H1 (cell line): ENCODE measurements at regions not wholly inside any gene's neighbourhood (a gene's known extent, or its start where the extent isn't known, plus 50 kb on each side); places are given as distances from the start of the nearest gene placed in this dataset.

ENCODE experiments used
- CTCF ChIA-PET: fragments of 300-600 bp; sonication (Branson Sonifier 250); formaldehyde crosslinking; loops from one replicate; lab custom pipeline; 2021; ENCODE audit not compliant: partially characterized antibody; lab: Charles Lee
- POLR2A ChIA-PET: fragments of 300-600 bp; sonication (Branson Sonifier 250); formaldehyde crosslinking; loops from one replicate; lab custom pipeline; 2021; ENCODE audit warnings: inconsistent platforms; ENCODE audit not compliant: partially characterized antibody; lab: Charles Lee
- DNase-seq, 2 experiments: peaks; one replicate each; pipeline versions ENCODE4 v3.0.0 to v3.0.0-alpha.2; 2010 to 2022; ENCODE audit warnings: low spot score in 2 of 2, low read depth in 1 of 2, mixed read lengths in 1 of 2
- FAIRE-seq: peaks from 2 replicates; lab custom pipeline; 2011; peaks lifted over from hg19 to GRCh38; lab: Jason Lieb, UNC
- H2AFZ ChIP-seq: 2 replicates; pipeline ENCODE4 v1.8.1; 2012; ENCODE audit warnings: low read length, inconsistent platforms
- H2AK5ac ChIP-seq: 2 replicates; pipeline ENCODE4 v1.6.1; 2013; ENCODE audit warnings: low read depth, low read length
- H2BK120ac ChIP-seq: replicated peaks from 2 replicates; pipeline ENCODE3; 2013; ENCODE audit warnings: low read depth, low read length, inconsistent platforms
- H2BK12ac ChIP-seq: 2 replicates; pipeline ENCODE4 v1.6.1; 2013; ENCODE audit warnings: low read depth, low read length
- H2BK15ac ChIP-seq: 2 replicates; pipeline ENCODE4 v1.6.1; 2013; ENCODE audit warnings: low read length
- H2BK20ac ChIP-seq: 2 replicates; pipeline ENCODE4 v1.6.1; 2013; ENCODE audit warnings: low read length
- H2BK5ac ChIP-seq: 2 replicates; pipeline ENCODE4 v1.6.1; 2013; ENCODE audit warnings: low read depth, low read length
- H3K14ac ChIP-seq: 2 replicates; pipeline ENCODE4 v1.6.1; 2013; ENCODE audit warnings: inconsistent platforms; ENCODE audit not compliant: insufficient read length
- H3K18ac ChIP-seq: 2 replicates; pipeline ENCODE4 v1.6.1; 2013; ENCODE audit warnings: low read length; ENCODE audit errors: extremely low read depth
- H3K23ac ChIP-seq: 2 replicates; pipeline ENCODE4 v1.6.1; 2013; ENCODE audit warnings: inconsistent platforms; ENCODE audit not compliant: insufficient read length
- H3K23me2 ChIP-seq: 2 replicates; pipeline ENCODE4 v1.6.1; 2013; ENCODE audit warnings: low read depth, low read length
- H3K27ac ChIP-seq: 2 replicates; pipeline ENCODE4 v1.6.1; 2011; ENCODE audit warnings: low read depth, low read length, inconsistent platforms
- H3K27me3 ChIP-seq, 4 experiments: replicated peaks in 1 of 4; 1 replicate in 1 of 4; 2 replicates in 3 of 4; pipeline versions ENCODE4 v1.6.1 to v1.8.1; 2011 to 2013; ENCODE audit warnings: low read length in 3 of 4, mild to moderate bottlenecking in 3 of 4, inconsistent platforms in 2 of 4, mixed read lengths in 2 of 4, moderate library complexity in 1 of 4; ENCODE audit not compliant: control insufficient read depth in 3 of 4, insufficient read depth in 3 of 4; ENCODE audit errors: extremely low read depth in 1 of 4
- H3K36me3 ChIP-seq, 4 experiments: 2 replicates each; pipeline versions ENCODE4 v1.6.1 to v1.8.1; 2011 to 2013; ENCODE audit warnings: mild to moderate bottlenecking in 4 of 4, low read length in 3 of 4, moderate library complexity in 2 of 4, control low read depth in 1 of 4, inconsistent platforms in 1 of 4; ENCODE audit not compliant: insufficient read depth in 4 of 4, control insufficient read depth in 2 of 4
- H3K4ac ChIP-seq: replicated peaks from 2 replicates; pipeline ENCODE3; 2013; ENCODE audit warnings: low read length, low read depth, mixed read lengths, inconsistent platforms; ENCODE audit not compliant: insufficient read length
- H3K4me1 ChIP-seq, 4 experiments: replicated peaks in 1 of 4; 1 replicate in 1 of 4; 2 replicates in 3 of 4; pipeline versions ENCODE4 v1.6.1 to v1.8.1; 2011 to 2013; ENCODE audit warnings: low read length in 3 of 4, inconsistent platforms in 2 of 4, mixed read lengths in 1 of 4; ENCODE audit not compliant: insufficient read depth in 4 of 4, control insufficient read depth in 3 of 4
- H3K4me2 ChIP-seq, 2 experiments: 2 replicates each; pipeline versions ENCODE4 v1.6.1 to v1.8.1; 2011 to 2013; ENCODE audit warnings: low read depth in 2 of 2, low read length in 2 of 2, control low read depth in 1 of 2, inconsistent platforms in 1 of 2, mild to moderate bottlenecking in 1 of 2; ENCODE audit not compliant: insufficient read depth in 1 of 2
- H3K4me3 ChIP-seq, 4 experiments: fragments of 200-600, 300-600 bp in 1 of 4; sonication (generic), shearing (Covaris generic), sonication (Bioruptor Twin) in 1 of 4; 2 replicates each; pipeline versions ENCODE4 v1.5.1 to v1.8.1; 2011 to 2016; ENCODE audit warnings: low read length in 4 of 4, low read depth in 3 of 4, control low read depth in 2 of 4, inconsistent platforms in 2 of 4, mild to moderate bottlenecking in 2 of 4, mixed read lengths in 1 of 4, moderate library complexity in 1 of 4; ENCODE audit not compliant: insufficient read depth in 2 of 4; ENCODE audit errors: extremely low read depth in 1 of 4
- H3K56ac ChIP-seq: replicated peaks from 2 replicates; pipeline ENCODE3; 2013; ENCODE audit warnings: low read depth, mild to moderate bottlenecking, mixed read lengths, low read length, inconsistent platforms; ENCODE audit not compliant: insufficient read length
- H3K79me1 ChIP-seq: 2 replicates; pipeline ENCODE4 v1.6.1; 2013; ENCODE audit warnings: low read depth, low read length, control low read depth
- H3K79me2 ChIP-seq, 2 experiments: 2 replicates each; pipeline versions ENCODE4 v1.6.1 to v1.8.1; 2012 to 2013; ENCODE audit warnings: low read length in 2 of 2, mild to moderate bottlenecking in 2 of 2, inconsistent platforms in 1 of 2; ENCODE audit not compliant: insufficient read depth in 2 of 2, control insufficient read depth in 1 of 2
- H3K9ac ChIP-seq, 4 experiments: replicated peaks in 1 of 4; 1 replicate in 1 of 4; 2 replicates in 3 of 4; pipeline versions ENCODE4 v1.6.1 to v1.8.1; 2011 to 2013; ENCODE audit warnings: low read depth in 3 of 4, low read length in 3 of 4, control low read depth in 2 of 4, mild to moderate bottlenecking in 2 of 4, moderate library complexity in 2 of 4, inconsistent platforms in 1 of 4; ENCODE audit errors: extremely low read depth in 1 of 4
- H3K9me3 ChIP-seq, 2 experiments: 2 replicates each; pipeline versions ENCODE4 v1.6.1 to v1.8.1; 2012 to 2013; ENCODE audit warnings: mild to moderate bottlenecking in 2 of 2, moderate library complexity in 2 of 2, control low read depth in 1 of 2, inconsistent platforms in 1 of 2, low read depth in 1 of 2, low read length in 1 of 2, mixed read lengths in 1 of 2; ENCODE audit not compliant: insufficient read depth in 2 of 2
- H4K20me1 ChIP-seq, 2 experiments: replicated peaks in 1 of 2; 2 replicates each; pipeline versions ENCODE3 to v1.8.1; 2011 to 2013; ENCODE audit warnings: inconsistent platforms in 2 of 2, low read length in 2 of 2, mild to moderate bottlenecking in 1 of 2; ENCODE audit not compliant: insufficient read depth in 2 of 2, control insufficient read depth in 1 of 2
- H4K5ac ChIP-seq: 2 replicates; pipeline ENCODE4 v1.6.1; 2013; ENCODE audit warnings: low read length, low read depth, mixed read lengths, inconsistent platforms; ENCODE audit not compliant: insufficient read length
- H4K8ac ChIP-seq: 2 replicates; pipeline ENCODE4 v1.8.0; 2013; ENCODE audit warnings: mild to moderate bottlenecking, moderate library complexity, low read length, inconsistent platforms; ENCODE audit not compliant: insufficient read depth; ENCODE audit errors: extremely low read depth
- H4K91ac ChIP-seq: replicated peaks from 2 replicates; pipeline ENCODE3; 2013; ENCODE audit warnings: low read length, mixed read lengths, inconsistent platforms; ENCODE audit not compliant: insufficient read length
- BACH1 ChIP-seq: IDR thresholded peaks from 2 replicates; pipeline ENCODE4 v1.6.1; 2012; ENCODE audit warnings: low read length, improper control_type of control experiment
- KDM5A ChIP-seq: fragments of 200-600 bp; IDR thresholded peaks from 2 replicates; pipeline ENCODE4 v1.7.1; 2012; ENCODE audit warnings: mild to moderate bottlenecking, low read length, inconsistent platforms, mixed read lengths
- MAX ChIP-seq: IDR thresholded peaks from 2 replicates; pipeline ENCODE4 v1.6.1; 2012; ENCODE audit warnings: inconsistent platforms
- RBBP5 ChIP-seq: IDR thresholded peaks from 2 replicates; pipeline ENCODE4 v1.7.1; 2012; ENCODE audit warnings: low read depth, mild to moderate bottlenecking, inconsistent platforms, low read length, moderate library complexity, borderline replicate concordance
- RXRA ChIP-seq: IDR thresholded peaks from 2 replicates; pipeline ENCODE4 v1.6.1; 2011; ENCODE audit warnings: low read depth, mild to moderate bottlenecking, low read length, moderate library complexity; ENCODE audit not compliant: insufficient read depth
- TAF7 ChIP-seq: optimal IDR thresholded peaks from 2 replicates; pipeline ENCODE3; 2011; ENCODE audit warnings: low read depth, mild to moderate bottlenecking, inconsistent platforms, low read length, moderate library complexity, borderline replicate concordance
- TEAD4 ChIP-seq: IDR thresholded peaks from 2 replicates; pipeline ENCODE4 v1.6.1; 2012; ENCODE audit warnings: low read depth, low read length, inconsistent platforms, mixed read lengths
- WGBS, 2 experiments: shearing (Covaris generic) in 1 of 2; methylation state at CpG; one replicate each; pipeline versions ENCODE4 v1.1.6 to v1.1.7; 2013 to 2015; ENCODE audit warnings: low lambda C conversion rate in 2 of 2, mixed read lengths in 2 of 2, inconsistent platforms in 1 of 2, low coverage in 1 of 2, missing lambda C conversion rate in 1 of 2; ENCODE audit not compliant: insufficient replicate concordance in 2 of 2, insufficient coverage in 1 of 2, insufficient read length in 1 of 2; ENCODE audit errors: extremely low coverage in 1 of 2, missing lambda C conversion rate in 1 of 2; 5-methylcytosine and 5-hydroxymethylcytosine counted together

DNA sequence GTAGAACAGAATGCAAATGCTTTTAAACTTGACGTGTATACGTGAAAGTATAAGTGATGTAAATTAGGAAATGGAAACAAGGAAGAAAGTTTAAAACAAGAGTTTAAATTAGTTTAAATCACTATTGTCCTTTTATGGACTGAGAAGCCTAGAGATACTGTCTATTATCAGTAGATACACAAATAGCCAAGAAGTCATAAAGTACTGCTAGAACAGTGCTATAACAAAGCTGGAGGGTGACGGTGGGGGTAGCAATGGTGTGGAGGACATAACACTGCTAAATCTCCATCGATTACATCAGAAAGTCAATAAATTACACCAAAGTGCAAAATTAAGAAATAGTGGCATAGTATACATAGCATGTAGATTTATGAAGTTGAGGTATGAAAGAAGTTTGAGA, 50.1 kb upstream of the CAV2 start:
- Histone ChIP-seq H3K56ac (no peak overlapping the region), H4K5ac (no peak overlapping the region), H3K4me2 (no peak overlapping the region), H2BK120ac (no peak overlapping the region), H3K27ac (no peak overlapping the region), H4K20me1 (no peaks in the 10 kb centered on the region), H4K91ac (no peak overlapping the region), H3K23me2 (no peaks in the 10 kb centered on the region; the same call in 1 of the 2 replicates), H2BK15ac (no peak overlapping the region), H3K36me3 (no peaks in the 10 kb centered on the region), H2AK5ac (no peak overlapping the region), H3K27me3 (no peaks in the 10 kb centered on the region), H2AFZ (no peak overlapping the region), H3K79me1 (no peaks in the 10 kb centered on the region), H3K18ac (no peak overlapping the region), H3K4ac (no peak overlapping the region), H4K8ac (no peak overlapping the region), H3K14ac (no peak overlapping the region), H3K23ac (no peak overlapping the region), H3K4me3 (no peak overlapping the region), H2BK5ac (no peak overlapping the region), H3K9me3 (no peaks in the 10 kb centered on the region), H3K4me1 (no peaks in the 10 kb centered on the region), H3K79me2 (no peaks in the 10 kb centered on the region), H2BK12ac (no peak overlapping the region), H3K9ac (no peak overlapping the region), H2BK20ac (no peak overlapping the region)
- DNase-seq = no peak
- TF ChIP-seq RXRA (no peak), BACH1 (no peak), TEAD4 (no peak), RBBP5 (no peak), MAX (no peak), TAF7 (no peak), KDM5A (no peak)
- ChIA-PET POLR2A (no interaction called here), CTCF (interaction anchor here (0.6 to 2.2 kb wide), 2 partner anchors 142 to 310 kb away, joined by 3 to 9 read pairs; no protein-coding TSS in a partner anchor)
- WGBS, 2 experiments = 82 to 100% methylated on average over 2 to 4 of the region's 4 CpGs
- FAIRE-seq = no peak
